Esophagus muscularis mucosa (tissue), 3 donors: ENCODE measurements at regions not wholly inside any gene's neighbourhood (a gene's known extent, or its start where the extent isn't known, plus 50 kb on each side); places are given as distances from the start of the nearest gene placed in this dataset.

Source experiments
- CTCF ChIP-seq, 3 experiments: fragments of 200-600 bp in 2 of 3; fragments of 450-650 bp in 1 of 3; sonication (generic) in 2 of 3; IDR thresholded peaks; one replicate each; pipeline ENCODE4 v1.5.1; 2017 to 2019; ENCODE audit warnings: antibody characterized with exemption in 3 of 3, mild to moderate bottlenecking in 2 of 3, moderate library complexity in 1 of 3
- POLR2A ChIP-seq: fragments of 450-650 bp; IDR thresholded peaks from one replicate; pipeline ENCODE4 v1.6.1; 2017; ENCODE audit warnings: antibody characterized with exemption, moderate library complexity, mild to moderate bottlenecking, low read depth

DNA sequence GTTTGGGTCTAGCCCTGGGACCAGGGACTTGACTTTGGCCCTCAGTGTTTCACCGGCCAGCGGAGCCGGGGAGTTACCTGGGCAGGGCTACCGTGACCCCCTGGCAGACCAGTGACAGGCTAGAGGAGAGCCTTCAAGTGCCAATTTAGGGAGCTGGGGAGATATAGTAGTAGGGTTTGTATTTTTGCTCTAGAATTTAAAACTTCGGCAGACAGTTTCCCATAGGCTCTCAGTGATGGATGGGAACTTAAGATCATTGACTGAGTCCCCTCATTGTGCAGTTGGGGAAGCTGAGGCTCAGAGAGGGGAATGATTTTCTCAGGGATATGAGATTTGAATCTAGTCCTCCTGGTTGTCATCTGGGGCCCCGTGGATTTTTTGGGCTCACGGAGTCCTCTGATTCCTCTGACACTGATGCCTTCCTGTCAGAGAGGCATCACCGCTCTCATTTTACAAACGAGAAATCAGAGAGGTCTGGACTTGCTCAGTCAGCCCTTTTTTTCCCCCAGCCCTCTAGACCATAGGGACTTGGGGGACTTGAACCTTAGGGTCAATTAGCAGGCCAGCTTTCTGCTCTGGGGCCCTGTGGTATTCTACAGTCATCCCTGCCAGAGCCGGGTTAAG lies 58.3 kb upstream of the ACOT11 start:
- TF ChIP-seq POLR2A (no peak), CTCF (IDR thresholded peaks at IDR 0.05) (no peak)
